GM23338 (cell line): ENCODE measurements at regions not wholly inside any gene's neighbourhood (a gene's known extent, or its start where the extent isn't known, plus 50 kb on each side); places are given as distances from the start of the nearest gene placed in this dataset.

Experiments used
- ATAC-seq: fragments of 200-7000 bp; cut with Tn5 transposase; 3 replicates; pipeline ENCODE4 v1.9.1; 2020
- DNase-seq: peaks from one replicate; pipeline ENCODE4 v3.0.0-alpha.2; 2015; ENCODE audit warnings: low spot score
- H2AFZ ChIP-seq: fragments of 200-600 bp; sonication (generic); 2 replicates; pipeline ENCODE4 v1.8.0; 2016; ENCODE audit warnings: antibody characterized with exemption, mild to moderate bottlenecking, moderate library complexity
- H3F3A ChIP-seq: fragments of 200-600 bp; sonication (generic); replicated peaks from 2 replicates; pipeline ENCODE4 v1.8.0; 2017; ENCODE audit warnings: antibody characterized with exemption, mixed run types, low read depth
- H3K27ac ChIP-seq: fragments of 200-600 bp; sonication (generic); 2 replicates; pipeline ENCODE4 v1.6.1; 2016; ENCODE audit warnings: low read depth
- H3K27me3 ChIP-seq: fragments of 200-600 bp; sonication (generic); 2 replicates; pipeline ENCODE4 v1.8.0; 2016; ENCODE audit warnings: mild to moderate bottlenecking, mixed run types, moderate library complexity; ENCODE audit not compliant: insufficient read depth
- H3K36me3 ChIP-seq: fragments of 200-600 bp; sonication (generic); 2 replicates; pipeline ENCODE4 v1.8.0; 2016; ENCODE audit warnings: mild to moderate bottlenecking; ENCODE audit not compliant: insufficient read depth
- H3K4me1 ChIP-seq: fragments of 200-600 bp; sonication (generic); 2 replicates; pipeline ENCODE4 v1.8.0; 2016; ENCODE audit warnings: mild to moderate bottlenecking, moderate library complexity; ENCODE audit not compliant: insufficient read depth
- H3K4me2 ChIP-seq: fragments of 200-600 bp; sonication (generic); 2 replicates; pipeline ENCODE4 v1.7.1; 2017; ENCODE audit warnings: mixed run types
- H3K4me3 ChIP-seq: fragments of 200-600 bp; sonication (generic); 2 replicates; pipeline ENCODE4 v1.6.1; 2016; ENCODE audit warnings: mixed run types
- H3K79me2 ChIP-seq: fragments of 200-600 bp; sonication (generic); replicated peaks from 2 replicates; pipeline ENCODE4 v1.8.0; 2017; ENCODE audit warnings: mild to moderate bottlenecking; ENCODE audit not compliant: insufficient read depth
- H3K9me2 ChIP-seq: fragments of 200-600 bp; sonication (generic); 2 replicates; pipeline ENCODE4 v1.8.0; 2017; ENCODE audit not compliant: insufficient read depth
- H4K20me1 ChIP-seq: fragments of 200-600 bp; sonication (generic); replicated peaks from 2 replicates; pipeline ENCODE4 v1.8.0; 2017; ENCODE audit warnings: mild to moderate bottlenecking; ENCODE audit not compliant: insufficient read depth
- H3K27ac Mint-ChIP-seq: 2 replicates; pipeline ENCODE4 v1.8.0; 2020; ENCODE audit warnings: inconsistent platforms, mild to moderate bottlenecking, moderate library complexity, mixed read lengths
- H3K27me3 Mint-ChIP-seq: 3 replicates; pipeline ENCODE4 v1.8.0; 2022; ENCODE audit warnings: low read depth, mild to moderate bottlenecking, moderate library complexity, mixed read lengths, inconsistent platforms; ENCODE audit not compliant: insufficient read depth, poor library complexity
- H3K36me3 Mint-ChIP-seq: 3 replicates; pipeline ENCODE4 v1.8.0; 2021; ENCODE audit warnings: low read depth, mild to moderate bottlenecking, inconsistent platforms, moderate library complexity, mixed read lengths
- H3K4me1 Mint-ChIP-seq: 3 replicates; pipeline ENCODE4 v1.8.0; 2020; ENCODE audit warnings: mild to moderate bottlenecking, inconsistent platforms, mixed read lengths
- H3K4me3 Mint-ChIP-seq: 3 replicates; pipeline ENCODE4 v1.8.0; 2021; ENCODE audit warnings: moderate library complexity, mild to moderate bottlenecking, inconsistent platforms, mixed read lengths
- H3K9me3 Mint-ChIP-seq: 3 replicates; pipeline ENCODE4 v1.8.0; 2020; ENCODE audit warnings: moderate library complexity, mild to moderate bottlenecking, inconsistent platforms, mixed read lengths
- CREB1 ChIP-seq: fragments of 250-450 bp; sonication (Bioruptor Pico); IDR thresholded peaks from 2 replicates; pipeline ENCODE4 v1.5.0; 2020; ENCODE audit warnings: low read depth, mild to moderate bottlenecking, moderate library complexity
- EZH2 ChIP-seq: fragments of 200-600 bp; sonication (generic); IDR thresholded peaks from one replicate; pipeline ENCODE4 v1.8.0; 2017; ENCODE audit warnings: antibody characterized with exemption, mild to moderate bottlenecking, low read depth; ENCODE audit not compliant: unreplicated experiment
- JUNB ChIP-seq: IDR thresholded peaks from one replicate; pipeline ENCODE4 v1.6.1; 2016; ENCODE audit warnings: antibody characterized with exemption; ENCODE audit not compliant: unreplicated experiment
- NANOG ChIP-seq: IDR thresholded peaks from 2 replicates; pipeline ENCODE4 v1.6.1; 2016; ENCODE audit warnings: antibody characterized with exemption, borderline replicate concordance
- POLR2AphosphoS5 ChIP-seq: IDR thresholded peaks from 2 replicates; pipeline ENCODE4 v1.6.1; 2016; ENCODE audit warnings: antibody characterized with exemption, low read depth
- STAT1 ChIP-seq: IDR thresholded peaks from one replicate; pipeline ENCODE4 v1.6.1; 2016; ENCODE audit warnings: antibody characterized with exemption; ENCODE audit not compliant: unreplicated experiment
- ZNF114 ChIP-seq: fragments of 250-450 bp; sonication (Bioruptor Pico); IDR thresholded peaks from 2 replicates; pipeline ENCODE4 v1.5.0; 2020; ENCODE audit warnings: mild to moderate bottlenecking, moderate library complexity
- ZNF331 ChIP-seq: fragments of 250-450 bp; sonication (Bioruptor Pico); IDR thresholded peaks from 2 replicates; pipeline ENCODE4 v1.5.0; 2020; ENCODE audit warnings: low read depth, mild to moderate bottlenecking, moderate library complexity
- TF ChIP-seq, protein P1 (sequence below), 2 experiments: fragments of 200-600 bp in 1 of 2; sonication (generic) in 1 of 2; conservative IDR thresholded peaks; 2 replicates each; pipeline versions ENCODE4 v1.5.1 to v1.6.1; 2016 to 2017; ENCODE audit warnings: antibody characterized with exemption in 2 of 2, low read depth in 2 of 2, mild to moderate bottlenecking in 2 of 2, moderate library complexity in 1 of 2
- TF ChIP-seq, protein P2 (sequence below): IDR thresholded peaks from 2 replicates; pipeline ENCODE4 v1.6.1; 2016; ENCODE audit warnings: antibody characterized with exemption
- TF ChIP-seq, protein P3 (sequence below): fragments of 250-450 bp; sonication (Bioruptor Pico); IDR thresholded peaks from 2 replicates; pipeline ENCODE4 v1.5.0; 2020; ENCODE audit warnings: mild to moderate bottlenecking, moderate library complexity

DNA sequence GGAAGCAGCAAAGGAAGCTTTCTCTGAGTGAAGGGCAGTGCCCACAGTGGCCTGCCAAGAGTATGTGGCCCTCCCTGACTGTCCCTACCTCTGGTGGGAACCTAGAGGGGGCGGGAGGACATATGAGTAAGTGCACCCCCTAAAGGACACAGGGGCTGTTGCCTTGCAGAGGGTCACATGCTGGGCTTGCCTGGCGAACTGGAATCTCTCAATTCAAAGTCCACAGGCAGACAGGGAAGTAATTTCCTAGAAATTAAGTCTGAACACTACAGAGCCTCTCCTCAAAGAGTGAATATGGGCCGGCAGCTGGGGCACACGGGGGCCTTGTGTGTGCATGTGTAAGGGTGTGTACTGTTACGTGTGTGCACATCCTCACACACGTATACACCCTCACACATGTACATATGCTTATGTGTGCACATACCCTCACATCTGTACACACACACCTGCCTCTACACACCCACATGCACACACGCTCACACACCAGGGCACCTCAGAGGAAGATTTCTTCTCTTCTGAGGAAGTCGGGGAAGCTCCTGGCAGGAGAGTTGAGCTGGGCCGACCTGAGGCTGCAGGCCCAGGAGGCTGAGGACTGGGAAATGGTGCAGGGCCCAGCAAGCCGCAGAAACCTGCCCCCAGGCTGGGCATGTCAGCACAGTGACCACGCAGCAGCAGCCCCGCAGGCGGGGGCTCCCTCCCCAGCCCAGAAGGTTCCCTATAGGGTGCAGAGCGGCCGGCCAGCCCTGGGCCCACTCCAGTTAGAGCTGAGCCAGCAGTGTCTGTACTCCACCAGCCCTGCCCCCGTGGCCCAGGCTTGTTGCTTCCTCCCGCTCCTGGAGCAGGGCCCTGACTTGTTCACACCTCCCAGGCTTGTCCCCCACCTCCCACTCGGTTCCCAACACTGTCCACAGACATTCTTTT, 77.4 kb upstream of the TAF1B start:
- no peak for TF ChIP-seq STAT1
- TF ChIP-seq, protein P1, sequence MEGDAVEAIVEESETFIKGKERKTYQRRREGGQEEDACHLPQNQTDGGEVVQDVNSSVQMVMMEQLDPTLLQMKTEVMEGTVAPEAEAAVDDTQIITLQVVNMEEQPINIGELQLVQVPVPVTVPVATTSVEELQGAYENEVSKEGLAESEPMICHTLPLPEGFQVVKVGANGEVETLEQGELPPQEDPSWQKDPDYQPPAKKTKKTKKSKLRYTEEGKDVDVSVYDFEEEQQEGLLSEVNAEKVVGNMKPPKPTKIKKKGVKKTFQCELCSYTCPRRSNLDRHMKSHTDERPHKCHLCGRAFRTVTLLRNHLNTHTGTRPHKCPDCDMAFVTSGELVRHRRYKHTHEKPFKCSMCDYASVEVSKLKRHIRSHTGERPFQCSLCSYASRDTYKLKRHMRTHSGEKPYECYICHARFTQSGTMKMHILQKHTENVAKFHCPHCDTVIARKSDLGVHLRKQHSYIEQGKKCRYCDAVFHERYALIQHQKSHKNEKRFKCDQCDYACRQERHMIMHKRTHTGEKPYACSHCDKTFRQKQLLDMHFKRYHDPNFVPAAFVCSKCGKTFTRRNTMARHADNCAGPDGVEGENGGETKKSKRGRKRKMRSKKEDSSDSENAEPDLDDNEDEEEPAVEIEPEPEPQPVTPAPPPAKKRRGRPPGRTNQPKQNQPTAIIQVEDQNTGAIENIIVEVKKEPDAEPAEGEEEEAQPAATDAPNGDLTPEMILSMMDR (conservative IDR thresholded peaks at IDR 0.05; ENCODE audit: low read depth in 2 of 2), result peak; percentile 37 to 57; a peak in 3 of 4 replicates
- H3K4me1 Mint-ChIP-seq, result peaks cover 47% of the 10 kb centered on the region
- no peaks in the 10 kb centered on the region; the same call in 2 of the 3 replicates for H3K36me3 Mint-ChIP-seq
- H3K27ac Mint-ChIP-seq, result no peak overlapping the region; the same call in 1 of the 2 replicates
- H3K36me3 ChIP-seq, result no peaks in the 10 kb centered on the region
- H4K20me1 ChIP-seq, result no peaks in the 10 kb centered on the region
- H3K27ac ChIP-seq, result no peak overlapping the region
- no peak for DNase-seq
- no peaks in the 10 kb centered on the region for H3K27me3 ChIP-seq
- ATAC-seq, result peak; percentile 2; the same call in 1 of the 3 replicates
- H3K4me2 ChIP-seq, result no peak overlapping the region
- H3K79me2 ChIP-seq, result no peaks in the 10 kb centered on the region
- H2AFZ ChIP-seq, result peak overlapping the region; percentile 59
- H3K4me3 Mint-ChIP-seq, result no peak overlapping the region
- H3K9me2 ChIP-seq, result no peaks in the 10 kb centered on the region
- peaks cover 17% of the 10 kb centered on the region for H3K27me3 Mint-ChIP-seq
- H3K9me3 Mint-ChIP-seq, result no peaks in the 10 kb centered on the region
- H3K4me1 ChIP-seq, result peaks cover 17% of the 10 kb centered on the region; the same call in 1 of the 2 replicates
- no peaks in the 10 kb centered on the region for H3F3A ChIP-seq
- H3K4me3 ChIP-seq, result no peak overlapping the region

DNA sequence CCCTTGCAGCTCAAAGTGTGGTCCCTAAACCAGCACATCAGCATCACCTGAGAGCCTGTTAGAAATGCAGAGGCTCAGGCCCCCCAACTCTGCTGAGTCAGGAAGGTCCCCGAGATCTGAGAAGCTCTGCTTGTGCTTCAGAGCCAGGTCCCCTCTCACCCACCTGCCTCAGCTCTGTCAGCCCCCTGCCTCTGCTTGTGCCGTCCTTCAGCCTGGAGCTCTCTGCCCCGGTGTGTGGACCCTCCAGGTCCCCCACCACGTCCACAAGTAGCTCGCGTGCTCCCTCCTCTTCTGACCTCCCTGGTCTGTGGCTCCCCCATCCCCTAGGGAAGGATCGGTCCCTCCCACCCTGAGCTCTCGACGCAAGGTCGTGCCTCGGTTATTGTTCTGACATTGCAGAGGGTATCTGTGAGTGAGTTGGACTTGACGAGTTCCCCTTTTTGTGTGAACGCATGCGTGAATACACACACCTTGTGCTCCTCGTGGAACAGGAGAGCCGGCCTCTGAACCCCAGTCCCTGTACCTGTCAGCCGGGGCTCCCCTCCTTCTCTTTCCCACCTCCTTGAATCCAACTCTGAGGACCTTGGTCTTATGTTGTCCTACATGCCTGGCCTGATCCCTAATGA, 75.5 kb upstream of the TAF1B start:
- Histone ChIP-seq H3K36me3 (no peaks in the 10 kb centered on the region), H3K27me3 (no peaks in the 10 kb centered on the region), H2AFZ (peak overlapping the region; percentile 92), H3F3A (no peaks in the 10 kb centered on the region), H3K4me3 (no peak overlapping the region), H3K4me1 (peaks cover 19% of the 10 kb centered on the region; the same call in 1 of the 2 replicates), H4K20me1 (no peaks in the 10 kb centered on the region), H3K4me2 (peak overlapping the region; percentile 57), H3K9me2 (no peaks in the 10 kb centered on the region), H3K79me2 (no peaks in the 10 kb centered on the region), H3K27ac (no peak overlapping the region)
- no peak overlapping the region for H3K4me3 Mint-ChIP-seq
- ATAC-seq (no peak), DNase-seq (no peak)
- H3K27ac Mint-ChIP-seq, result no peak overlapping the region
- peaks cover 20% of the 10 kb centered on the region for H3K27me3 Mint-ChIP-seq
- no peaks in the 10 kb centered on the region; the same call in 2 of the 3 replicates for H3K36me3 Mint-ChIP-seq
- H3K4me1 Mint-ChIP-seq, result peaks cover 50% of the 10 kb centered on the region
- no peaks in the 10 kb centered on the region for H3K9me3 Mint-ChIP-seq
- TF ChIP-seq, protein P2, sequence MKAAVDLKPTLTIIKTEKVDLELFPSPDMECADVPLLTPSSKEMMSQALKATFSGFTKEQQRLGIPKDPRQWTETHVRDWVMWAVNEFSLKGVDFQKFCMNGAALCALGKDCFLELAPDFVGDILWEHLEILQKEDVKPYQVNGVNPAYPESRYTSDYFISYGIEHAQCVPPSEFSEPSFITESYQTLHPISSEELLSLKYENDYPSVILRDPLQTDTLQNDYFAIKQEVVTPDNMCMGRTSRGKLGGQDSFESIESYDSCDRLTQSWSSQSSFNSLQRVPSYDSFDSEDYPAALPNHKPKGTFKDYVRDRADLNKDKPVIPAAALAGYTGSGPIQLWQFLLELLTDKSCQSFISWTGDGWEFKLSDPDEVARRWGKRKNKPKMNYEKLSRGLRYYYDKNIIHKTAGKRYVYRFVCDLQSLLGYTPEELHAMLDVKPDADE, result no peak
- no peak for TF ChIP-seq JUNB
- TF ChIP-seq NANOG, result no peak
- TF ChIP-seq, protein P3, sequence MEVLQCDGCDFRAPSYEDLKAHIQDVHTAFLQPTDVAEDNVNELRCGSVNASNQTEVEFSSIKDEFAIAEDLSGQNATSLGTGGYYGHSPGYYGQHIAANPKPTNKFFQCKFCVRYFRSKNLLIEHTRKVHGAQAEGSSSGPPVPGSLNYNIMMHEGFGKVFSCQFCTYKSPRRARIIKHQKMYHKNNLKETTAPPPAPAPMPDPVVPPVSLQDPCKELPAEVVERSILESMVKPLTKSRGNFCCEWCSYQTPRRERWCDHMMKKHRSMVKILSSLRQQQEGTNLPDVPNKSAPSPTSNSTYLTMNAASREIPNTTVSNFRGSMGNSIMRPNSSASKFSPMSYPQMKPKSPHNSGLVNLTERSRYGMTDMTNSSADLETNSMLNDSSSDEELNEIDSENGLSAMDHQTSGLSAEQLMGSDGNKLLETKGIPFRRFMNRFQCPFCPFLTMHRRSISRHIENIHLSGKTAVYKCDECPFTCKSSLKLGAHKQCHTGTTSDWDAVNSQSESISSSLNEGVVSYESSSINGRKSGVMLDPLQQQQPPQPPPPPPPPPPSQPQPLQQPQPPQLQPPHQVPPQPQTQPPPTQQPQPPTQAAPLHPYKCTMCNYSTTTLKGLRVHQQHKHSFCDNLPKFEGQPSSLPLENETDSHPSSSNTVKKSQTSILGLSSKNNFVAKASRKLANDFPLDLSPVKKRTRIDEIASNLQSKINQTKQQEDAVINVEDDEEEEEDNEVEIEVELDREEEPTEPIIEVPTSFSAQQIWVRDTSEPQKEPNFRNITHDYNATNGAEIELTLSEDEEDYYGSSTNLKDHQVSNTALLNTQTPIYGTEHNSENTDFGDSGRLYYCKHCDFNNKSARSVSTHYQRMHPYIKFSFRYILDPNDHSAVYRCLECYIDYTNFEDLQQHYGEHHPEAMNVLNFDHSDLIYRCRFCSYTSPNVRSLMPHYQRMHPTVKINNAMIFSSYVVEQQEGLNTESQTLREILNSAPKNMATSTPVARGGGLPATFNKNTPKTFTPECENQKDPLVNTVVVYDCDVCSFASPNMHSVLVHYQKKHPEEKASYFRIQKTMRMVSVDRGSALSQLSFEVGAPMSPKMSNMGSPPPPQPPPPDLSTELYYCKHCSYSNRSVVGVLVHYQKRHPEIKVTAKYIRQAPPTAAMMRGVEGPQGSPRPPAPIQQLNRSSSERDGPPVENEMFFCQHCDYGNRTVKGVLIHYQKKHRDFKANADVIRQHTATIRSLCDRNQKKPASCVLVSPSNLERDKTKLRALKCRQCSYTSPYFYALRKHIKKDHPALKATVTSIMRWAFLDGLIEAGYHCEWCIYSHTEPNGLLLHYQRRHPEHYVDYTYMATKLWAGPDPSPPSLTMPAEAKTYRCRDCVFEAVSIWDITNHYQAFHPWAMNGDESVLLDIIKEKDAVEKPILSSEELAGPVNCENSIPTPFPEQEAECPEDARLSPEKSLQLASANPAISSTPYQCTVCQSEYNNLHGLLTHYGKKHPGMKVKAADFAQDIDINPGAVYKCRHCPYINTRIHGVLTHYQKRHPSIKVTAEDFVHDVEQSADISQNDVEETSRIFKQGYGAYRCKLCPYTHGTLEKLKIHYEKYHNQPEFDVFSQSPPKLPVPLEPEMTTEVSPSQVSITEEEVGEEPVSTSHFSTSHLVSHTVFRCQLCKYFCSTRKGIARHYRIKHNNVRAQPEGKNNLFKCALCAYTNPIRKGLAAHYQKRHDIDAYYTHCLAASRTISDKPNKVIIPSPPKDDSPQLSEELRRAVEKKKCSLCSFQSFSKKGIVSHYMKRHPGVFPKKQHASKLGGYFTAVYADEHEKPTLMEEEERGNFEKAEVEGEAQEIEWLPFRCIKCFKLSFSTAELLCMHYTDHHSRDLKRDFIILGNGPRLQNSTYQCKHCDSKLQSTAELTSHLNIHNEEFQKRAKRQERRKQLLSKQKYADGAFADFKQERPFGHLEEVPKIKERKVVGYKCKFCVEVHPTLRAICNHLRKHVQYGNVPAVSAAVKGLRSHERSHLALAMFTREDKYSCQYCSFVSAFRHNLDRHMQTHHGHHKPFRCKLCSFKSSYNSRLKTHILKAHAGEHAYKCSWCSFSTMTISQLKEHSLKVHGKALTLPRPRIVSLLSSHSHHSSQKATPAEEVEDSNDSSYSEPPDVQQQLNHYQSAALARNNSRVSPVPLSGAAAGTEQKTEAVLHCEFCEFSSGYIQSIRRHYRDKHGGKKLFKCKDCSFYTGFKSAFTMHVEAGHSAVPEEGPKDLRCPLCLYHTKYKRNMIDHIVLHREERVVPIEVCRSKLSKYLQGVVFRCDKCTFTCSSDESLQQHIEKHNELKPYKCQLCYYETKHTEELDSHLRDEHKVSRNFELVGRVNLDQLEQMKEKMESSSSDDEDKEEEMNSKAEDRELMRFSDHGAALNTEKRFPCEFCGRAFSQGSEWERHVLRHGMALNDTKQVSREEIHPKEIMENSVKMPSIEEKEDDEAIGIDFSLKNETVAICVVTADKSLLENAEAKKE (CRISPR knock-in tag), result no peak
- no peak for TF ChIP-seq ZNF331
- no peak for TF ChIP-seq ZNF114
- TF ChIP-seq POLR2AphosphoS5, result no peak
- no peak for TF ChIP-seq CREB1
- TF ChIP-seq EZH2, result no peak
